Astrocyte of the cerebellum (primary cell): ENCODE measurements at regions not wholly inside any gene's neighbourhood (a gene's known extent, or its start where the extent isn't known, plus 50 kb on each side); places are given as distances from the start of the nearest gene placed in this dataset.

Source experiments
- DNase-seq: peaks from one replicate; pipeline ENCODE4 v3.0.0-alpha.2; 2011; ENCODE audit warnings: low read depth
- H3K4me3 ChIP-seq: 2 replicates; pipeline ENCODE4 v1.5.1; 2011; ENCODE audit warnings: mild to moderate bottlenecking, low read depth, low read length, moderate library complexity
- in situ Hi-C: cut with HindIII; loops from 2 replicates; pipeline ENCODE4 v1.10.0; 2017; ENCODE audit warnings: low sequenced_read_pairs
- TF ChIP-seq, protein P1 (sequence below): IDR thresholded peaks from 2 replicates; pipeline ENCODE4 v1.5.1; 2012; ENCODE audit warnings: low read length, low read depth, moderate library complexity, mild to moderate bottlenecking; ENCODE audit errors: missing control alignments

DNA sequence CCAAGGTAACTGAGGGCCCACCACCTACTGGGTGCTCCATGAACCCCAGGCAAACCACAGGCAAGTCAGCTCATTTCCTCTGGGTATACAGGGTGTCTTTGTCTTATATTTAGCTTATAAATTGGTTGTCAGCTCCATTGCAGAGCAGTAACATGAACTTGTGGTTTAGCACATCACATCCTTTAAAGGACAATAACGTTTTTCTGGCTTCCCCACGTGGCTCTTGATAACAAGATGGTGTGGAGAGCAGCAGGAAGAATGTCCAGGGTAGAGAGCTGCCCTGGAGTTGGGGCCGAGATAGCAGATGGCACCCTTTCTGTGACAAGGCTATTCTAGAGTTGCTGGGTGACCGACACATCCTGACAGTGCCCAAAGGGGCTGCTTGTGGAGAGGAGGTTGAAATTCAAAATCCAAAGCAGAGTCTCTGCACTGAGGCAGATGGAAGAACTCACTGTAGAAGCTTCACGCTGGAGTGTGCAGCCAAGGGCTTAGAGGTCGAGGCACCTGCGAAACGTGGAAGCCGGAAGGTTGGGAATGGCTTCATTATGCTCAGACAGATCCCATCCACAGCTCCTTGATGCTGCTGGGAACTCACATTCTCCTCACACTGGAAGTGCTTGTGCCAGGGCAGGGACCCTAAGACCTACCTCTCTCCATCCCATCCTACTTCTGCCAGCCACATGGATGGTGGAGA lies 133.0 kb upstream of the FRY start:
- TF ChIP-seq, protein P1, sequence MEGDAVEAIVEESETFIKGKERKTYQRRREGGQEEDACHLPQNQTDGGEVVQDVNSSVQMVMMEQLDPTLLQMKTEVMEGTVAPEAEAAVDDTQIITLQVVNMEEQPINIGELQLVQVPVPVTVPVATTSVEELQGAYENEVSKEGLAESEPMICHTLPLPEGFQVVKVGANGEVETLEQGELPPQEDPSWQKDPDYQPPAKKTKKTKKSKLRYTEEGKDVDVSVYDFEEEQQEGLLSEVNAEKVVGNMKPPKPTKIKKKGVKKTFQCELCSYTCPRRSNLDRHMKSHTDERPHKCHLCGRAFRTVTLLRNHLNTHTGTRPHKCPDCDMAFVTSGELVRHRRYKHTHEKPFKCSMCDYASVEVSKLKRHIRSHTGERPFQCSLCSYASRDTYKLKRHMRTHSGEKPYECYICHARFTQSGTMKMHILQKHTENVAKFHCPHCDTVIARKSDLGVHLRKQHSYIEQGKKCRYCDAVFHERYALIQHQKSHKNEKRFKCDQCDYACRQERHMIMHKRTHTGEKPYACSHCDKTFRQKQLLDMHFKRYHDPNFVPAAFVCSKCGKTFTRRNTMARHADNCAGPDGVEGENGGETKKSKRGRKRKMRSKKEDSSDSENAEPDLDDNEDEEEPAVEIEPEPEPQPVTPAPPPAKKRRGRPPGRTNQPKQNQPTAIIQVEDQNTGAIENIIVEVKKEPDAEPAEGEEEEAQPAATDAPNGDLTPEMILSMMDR: no peak
- in situ Hi-C loops: no loop called here
- DNase-seq: no peak
- no peak overlapping the region for H3K4me3 ChIP-seq

- no peak overlapping the region for H3K4me3 ChIP-seq
- in situ Hi-C loops: no loop called here
- TF ChIP-seq, protein P1: no peak
- DNase-seq: no peak
These were observed 129.6 kb upstream of the FRY start for GRCh38 chr13:31901985-31902384.

- no peak overlapping the region for H3K4me3 ChIP-seq
- TF ChIP-seq, protein P1: no peak
- in situ Hi-C loops: no loop called here
- DNase-seq: no peak
These were observed 128.3 kb upstream of the FRY start for GRCh38 chr13:31903111-31903815.

DNA sequence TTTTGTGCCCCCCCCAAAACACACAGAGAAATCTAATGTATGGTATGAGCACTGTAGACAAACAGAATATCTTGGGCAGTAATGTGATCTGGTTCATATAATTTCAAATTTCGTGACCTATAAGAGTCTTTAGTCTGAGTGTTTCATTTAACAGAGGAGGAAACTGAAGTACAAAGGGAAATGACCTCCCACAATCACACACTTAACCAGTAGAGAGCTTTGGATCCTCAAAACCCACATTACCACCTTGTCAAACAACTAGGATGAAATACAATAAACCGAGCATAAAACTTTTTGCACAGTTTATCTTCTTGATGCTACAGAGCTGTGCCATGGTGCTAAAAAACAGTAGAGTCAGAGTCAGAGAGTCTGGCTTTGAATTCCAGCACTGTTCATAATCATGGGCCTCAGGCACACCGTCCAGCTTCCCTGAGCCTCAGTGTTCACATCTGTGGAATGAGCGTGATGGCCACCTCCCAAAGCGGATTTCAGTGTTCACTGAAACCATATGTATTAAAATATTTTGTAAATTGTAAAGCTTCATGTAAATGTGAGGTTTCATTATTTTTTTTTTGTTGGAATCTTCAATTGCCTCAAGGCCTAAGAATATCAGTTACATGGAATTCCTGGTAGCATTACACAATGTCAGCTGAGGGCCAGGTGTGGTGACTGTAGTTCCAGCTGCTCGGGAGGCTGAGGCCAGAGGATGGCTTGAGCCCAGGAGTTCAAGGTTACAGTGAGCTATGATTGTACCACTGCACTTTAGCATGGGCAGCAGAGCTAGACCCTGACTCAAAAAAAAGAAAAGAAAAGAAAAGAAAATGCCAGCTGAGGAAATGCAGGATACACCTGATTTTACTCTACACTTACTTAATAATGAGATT lies 126.4 kb upstream of the FRY start:
- in situ Hi-C loops: no loop called here
- H3K4me3 ChIP-seq: no peak overlapping the region
- TF ChIP-seq, protein P1: no peak
- DNase-seq: no peak

DNA sequence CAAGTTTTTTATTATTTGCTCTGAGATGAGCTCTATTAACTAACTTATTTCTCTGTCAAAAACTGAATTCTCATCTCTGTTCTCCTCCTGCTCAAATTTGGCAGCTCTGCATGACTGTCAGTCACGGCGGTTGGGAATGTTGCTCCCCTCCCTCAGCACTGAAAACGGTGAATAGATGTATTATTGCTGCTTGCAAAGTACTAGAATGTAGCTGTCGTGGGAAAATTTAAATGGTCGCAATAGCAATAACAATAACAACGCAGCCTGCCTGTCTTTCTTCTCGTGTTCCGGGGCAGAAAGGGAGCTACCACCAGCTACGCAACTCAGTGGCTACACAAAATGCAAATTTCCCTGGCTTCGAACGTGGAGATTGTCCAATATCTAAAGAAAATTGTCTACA lies 125.6 kb upstream of the FRY start:
- in situ Hi-C loops: no loop called here
- no peak for DNase-seq

More for the DNA sequence above, 125.6 kb upstream of the FRY start:
- TF ChIP-seq, protein P1: no peak
- H3K4me3 ChIP-seq: no peak overlapping the region
